Neural crest cell (in vitro differentiated cells): ENCODE measurements at regions not wholly inside any gene's neighbourhood (a gene's known extent, or its start where the extent isn't known, plus 50 kb on each side); places are given as distances from the start of the nearest gene placed in this dataset.
"Not testable (repeated sequence)": the region's sequence is repeated elsewhere in the genome, so short reads cannot be mapped to it uniquely, and the experiment has no call there.

Experiments used
- DNase-seq: peaks from one replicate; pipeline ENCODE4 v3.0.0; 2021; ENCODE audit warnings: low read depth, mixed read lengths, low spot score
- H3K27ac Mint-ChIP-seq: one replicate; pipeline ENCODE4 v1.8.0; 2021; ENCODE audit warnings: mild to moderate bottlenecking, mixed read lengths; ENCODE audit not compliant: unreplicated experiment
- H3K27me3 Mint-ChIP-seq: 2 replicates; pipeline ENCODE4 v1.8.0; 2021; ENCODE audit warnings: low read depth, mild to moderate bottlenecking, mixed read lengths
- H3K36me3 Mint-ChIP-seq: 2 replicates; pipeline ENCODE4 v1.8.0; 2021; ENCODE audit warnings: low read depth, mild to moderate bottlenecking, mixed read lengths
- H3K4me1 Mint-ChIP-seq: 2 replicates; pipeline ENCODE4 v1.8.0; 2021; ENCODE audit warnings: mixed read lengths
- H3K4me3 Mint-ChIP-seq: one replicate; pipeline ENCODE4 v1.8.0; 2021; ENCODE audit warnings: mild to moderate bottlenecking, mixed read lengths
- H3K9me3 Mint-ChIP-seq: 2 replicates; pipeline ENCODE4 v1.8.0; 2021; ENCODE audit warnings: mixed read lengths
- CTCF ChIP-seq: fragments of 200-600 bp; sonication (generic); conservative IDR thresholded peaks from 2 replicates; pipeline ENCODE4 v1.5.0; 2021; ENCODE audit warnings: antibody characterized with exemption, mild to moderate bottlenecking

DNA sequence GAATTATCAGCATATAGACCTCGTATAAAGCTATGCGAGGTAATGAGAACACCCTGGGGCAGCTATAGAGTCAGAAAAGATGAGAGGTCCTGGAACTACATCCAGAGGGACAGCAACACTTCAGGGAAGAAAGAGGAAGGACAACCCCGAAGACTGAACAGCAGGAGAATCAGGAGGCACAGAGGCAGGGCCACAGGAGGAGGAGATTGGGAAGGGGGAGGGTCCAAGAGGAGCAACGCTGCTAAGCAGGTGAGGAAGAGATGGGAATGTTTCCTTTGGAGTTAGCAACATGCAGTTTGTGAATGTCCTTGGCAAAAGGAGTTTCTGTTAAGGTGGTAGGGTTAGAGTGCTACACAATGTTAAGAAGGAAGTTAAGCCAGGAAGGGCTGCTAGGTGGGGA, 79.5 kb upstream of the OLIG3 start:
- Mint-ChIP-seq H3K27ac (no peak overlapping the region), H3K4me3 (no peak overlapping the region), H3K36me3 (no peaks in the 10 kb centered on the region), H3K4me1 (no peaks in the 10 kb centered on the region), H3K9me3 (no peaks in the 10 kb centered on the region), H3K27me3 (peaks cover 43% of the 10 kb centered on the region)
- no peak for DNase-seq
- TF ChIP-seq CTCF = no peak

GRCh38 chr6:137579612-137580011, 85.4 kb upstream of the OLIG3 start:
- Mint-ChIP-seq H3K27me3 (peaks cover 32% of the 10 kb centered on the region), H3K4me3 (no peak overlapping the region), H3K4me1 (peaks cover 4% of the 10 kb centered on the region), H3K27ac (no peak overlapping the region), H3K36me3 (no peaks in the 10 kb centered on the region), H3K9me3 (no peaks in the 10 kb centered on the region)
- no peak for DNase-seq
- no peak for TF ChIP-seq CTCF

DNA sequence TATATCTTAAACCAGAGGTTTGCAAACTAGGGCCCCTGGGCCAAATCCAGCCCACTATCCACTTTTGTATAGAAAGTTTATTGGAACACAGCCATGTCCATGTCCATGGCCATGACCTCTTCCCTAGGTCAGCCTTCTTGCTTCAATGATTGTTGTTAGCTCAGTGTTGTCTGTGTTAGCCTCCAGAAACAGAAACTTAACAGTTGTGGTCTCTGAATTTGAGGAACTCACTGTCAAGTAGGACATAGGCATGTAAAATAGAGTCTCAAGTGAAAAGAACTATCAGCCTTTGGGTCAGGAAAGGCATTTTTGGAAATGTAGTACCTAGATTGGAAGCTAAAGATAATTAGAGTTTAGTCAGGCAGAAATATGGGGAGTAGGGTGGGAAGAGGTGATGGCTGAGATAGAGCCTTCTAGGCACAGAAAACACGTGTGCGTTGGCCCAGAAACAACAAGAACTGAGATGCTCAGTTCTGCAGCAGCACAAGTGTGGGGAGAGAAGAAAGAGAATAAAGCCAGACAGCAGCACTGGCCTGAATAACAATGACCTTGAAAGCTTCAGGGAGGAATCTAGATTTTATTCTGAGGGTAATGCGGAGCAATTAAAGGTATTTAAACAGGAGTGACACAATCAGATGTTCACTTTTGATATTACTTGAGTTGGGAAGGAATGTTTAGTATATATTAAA, 87.0 kb upstream of the OLIG3 start:
- no peak for TF ChIP-seq CTCF
- Mint-ChIP-seq H3K4me3 (no peak overlapping the region), H3K9me3 (peaks cover 4% of the 10 kb centered on the region), H3K36me3 (no peaks in the 10 kb centered on the region), H3K4me1 (peaks cover 4% of the 10 kb centered on the region), H3K27me3 (peaks cover 30% of the 10 kb centered on the region), H3K27ac (no peak overlapping the region)
- no peak for DNase-seq

GRCh38 chr6:137583519-137583918, 89.3 kb upstream of the OLIG3 start:
- not testable (repeated sequence) for DNase-seq, H3K4me1 Mint-ChIP-seq, H3K27ac Mint-ChIP-seq, H3K4me3 Mint-ChIP-seq, H3K9me3 Mint-ChIP-seq, H3K36me3 Mint-ChIP-seq
- peaks cover 32% of the 10 kb centered on the region for H3K27me3 Mint-ChIP-seq

DNA sequence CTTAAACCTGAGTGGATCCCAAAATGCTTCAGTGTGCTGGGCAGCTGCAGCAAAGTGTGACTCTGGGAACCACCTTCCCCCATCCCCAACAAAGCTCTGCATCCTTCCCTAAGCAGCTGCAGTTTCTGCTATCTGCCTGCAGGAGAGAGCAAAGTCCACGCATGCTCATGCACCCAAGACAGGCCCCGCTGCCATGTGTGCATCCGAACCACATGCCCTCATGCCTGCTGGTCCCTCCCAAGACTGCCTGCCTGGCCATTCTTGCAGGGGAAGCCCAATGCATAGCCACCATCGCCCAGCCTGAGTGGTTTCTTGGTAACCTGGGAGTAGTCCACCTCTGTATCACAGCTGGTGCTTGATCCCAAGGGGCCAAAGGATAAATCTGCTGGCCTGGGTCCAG, 94.3 kb upstream of the OLIG3 start:
- no peak for TF ChIP-seq CTCF
- H3K36me3 Mint-ChIP-seq = peaks cover 11% of the 10 kb centered on the region
- peaks cover 15% of the 10 kb centered on the region for H3K27me3 Mint-ChIP-seq
- DNase-seq = no peak
- H3K9me3 Mint-ChIP-seq = peaks cover 23% of the 10 kb centered on the region
- H3K27ac Mint-ChIP-seq = no peak overlapping the region
- no peaks in the 10 kb centered on the region for H3K4me1 Mint-ChIP-seq
- no peak overlapping the region for H3K4me3 Mint-ChIP-seq

DNA sequence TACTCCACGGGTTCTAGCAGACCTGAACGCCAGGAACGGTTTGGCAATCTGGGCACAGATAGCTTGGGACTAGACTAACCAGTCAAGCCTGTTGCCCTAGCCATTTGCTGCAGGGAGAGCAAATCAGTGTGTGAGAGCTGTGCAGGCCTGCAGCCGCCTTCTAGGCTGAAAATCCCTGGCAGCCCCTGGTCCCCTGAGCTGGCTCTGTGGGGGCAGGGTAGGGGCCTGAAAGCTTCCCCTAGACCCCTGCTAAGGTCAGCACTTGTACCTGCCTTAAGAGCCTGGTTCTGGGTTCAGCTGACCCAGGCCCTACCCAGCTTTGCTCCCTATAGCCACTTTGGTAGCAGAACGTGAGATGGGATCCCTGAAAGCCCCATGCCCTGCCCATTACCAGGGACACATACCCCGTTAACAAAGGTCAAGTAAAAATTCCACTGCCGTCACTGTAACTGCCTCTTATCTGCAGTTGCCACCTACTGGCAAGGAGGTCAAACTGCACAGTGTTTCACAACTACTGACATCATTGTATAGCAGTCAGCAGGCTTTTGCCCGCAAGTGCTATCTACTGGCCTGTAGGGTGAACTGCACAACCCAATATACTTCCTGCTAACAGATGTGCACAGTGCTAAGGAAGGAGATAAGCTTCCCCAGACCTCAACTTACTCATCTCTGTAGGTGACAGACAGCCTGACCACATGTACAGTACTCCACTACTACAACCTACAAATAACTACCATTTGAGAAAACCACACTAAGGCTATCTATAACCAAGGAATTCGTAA, 95.1 kb upstream of the OLIG3 start:
- peak; percentile 66 for TF ChIP-seq CTCF
- Mint-ChIP-seq H3K4me3 (no peak overlapping the region), H3K36me3 (peaks cover 11% of the 10 kb centered on the region), H3K27ac (no peak overlapping the region), H3K27me3 (peaks cover 15% of the 10 kb centered on the region), H3K9me3 (peaks cover 25% of the 10 kb centered on the region), H3K4me1 (no peaks in the 10 kb centered on the region)
- DNase-seq = no peak
